GM19043 (cell line): ENCODE measurements at regions not wholly inside any gene's neighbourhood (a gene's known extent, or its start where the extent isn't known, plus 50 kb on each side); places are given as distances from the start of the nearest gene placed in this dataset.
"Not testable (repeated sequence)": the region's sequence is repeated elsewhere in the genome, so short reads cannot be mapped to it uniquely, and the experiment has no call there.

ENCODE experiments used
- ATAC-seq: cut with Tn5 transposase; IDR thresholded peaks from one replicate; pipeline ENCODE4 v1.9.1; 2021; ENCODE audit warnings: low read depth; ENCODE audit not compliant: unreplicated experiment

- ATAC-seq, result no peak
These were observed 113.9 kb downstream of the KCNRG start for GRCh38 chr13:50129081-50129705.

GRCh38 chr13:50129706-50130122, 114.5 kb downstream of the KCNRG start:
- ATAC-seq, result no peak

GRCh38 chr13:50130123-50130946, 115.1 kb downstream of the KCNRG start:
- ATAC-seq, result no peak

GRCh38 chr13:50131920-50132903, 117.0 kb downstream of the KCNRG start:
- ATAC-seq, result no peak

- ATAC-seq, result no peak
These were observed 117.7 kb downstream of the KCNRG start for GRCh38 chr13:50132904-50133357.

GRCh38 chr13:50133358-50133953, 118.2 kb downstream of the KCNRG start:
- ATAC-seq, result no peak

- ATAC-seq, result no peak
These were observed 121.0 kb downstream of the KCNRG start for GRCh38 chr13:50136226-50136625.

GRCh38 chr13:50136678-50137077, 121.4 kb downstream of the KCNRG start:
- no peak for ATAC-seq

- not testable (repeated sequence) for ATAC-seq
These were observed 124.2 kb downstream of the KCNRG start for GRCh38 chr13:50139435-50139934.

GRCh38 chr13:50140153-50140552, 124.9 kb downstream of the KCNRG start:
- no peak for ATAC-seq

- no peak for ATAC-seq
These were observed 125.5 kb downstream of the KCNRG start for GRCh38 chr13:50140581-50141374.

- no peak for ATAC-seq
These were observed 126.2 kb downstream of the KCNRG start for GRCh38 chr13:50141375-50141975.

- ATAC-seq, result no peak
These were observed 129.3 kb downstream of the KCNRG start for GRCh38 chr13:50144246-50145160.

- ATAC-seq, result no peak
These were observed 134.0 kb downstream of the KCNRG start for GRCh38 chr13:50149214-50149613.

- ATAC-seq, result no peak
These were observed 134.7 kb downstream of the KCNRG start for GRCh38 chr13:50149932-50150331.

GRCh38 chr13:50152224-50152623, 137.0 kb downstream of the KCNRG start:
- ATAC-seq, result no peak

GRCh38 chr13:50152655-50153309, 137.5 kb downstream of the KCNRG start:
- ATAC-seq, result no peak
